HepG2 (cell line): ENCODE measurements at regions not wholly inside any gene's neighbourhood (a gene's known extent, or its start where the extent isn't known, plus 50 kb on each side); places are given as distances from the start of the nearest gene placed in this dataset.

Experiments
- ATAC-seq: fragments of 200-7000 bp; cut with Tn5 transposase; 3 replicates; pipeline ENCODE4 v1.9.1; 2020; ENCODE audit warnings: mild to moderate bottlenecking, moderate library complexity
- BruUV-seq: library from RNA; stranded (reverse); fragments of 400-500 nt; replicated peaks from 2 replicates; lab custom pipeline; 2021; lab: Mats Ljungman, UMichigan
- CTCF ChIA-PET: fragments of 300-600 bp; formaldehyde crosslinking; extraction: SDS; loops from one replicate; lab custom pipeline; 2021; ENCODE audit warnings: low total read pairs, inconsistent platforms, low intra/inter-chr PET ratio; lab: Yijun Ruan, JAX
- POLR2A ChIA-PET: fragments of 350-600 bp; sonication (Branson Sonifier 250); formaldehyde crosslinking; loops from one replicate; lab custom pipeline; 2020; ENCODE audit warnings: antibody characterized with exemption, inconsistent platforms; lab: Yijun Ruan, JAX
- DNase-seq: peaks from one replicate; pipeline ENCODE4 v3.0.0-alpha.2; 2015; ENCODE audit warnings: low spot score
- FAIRE-seq: peaks from 3 replicates; lab custom pipeline; 2011; peaks lifted over from hg19 to GRCh38; lab: Jason Lieb, UNC
- H2AFZ ChIP-seq: one replicate; pipeline ENCODE4 v1.6.1; 2011; ENCODE audit warnings: low read length, inconsistent platforms
- H3K27ac ChIP-seq: fragments of 300-600 bp; 3 replicates; pipeline ENCODE4 v1.8.0; 2011; ENCODE audit warnings: mixed run types, mild to moderate bottlenecking, mixed read lengths, low read length, inconsistent platforms; ENCODE audit not compliant: insufficient read depth; ENCODE audit errors: extremely low read length
- H3K27me3 ChIP-seq, 2 experiments: fragments of 200-600 bp in 1 of 2; 2 replicates in 1 of 2; 3 replicates in 1 of 2; pipeline versions ENCODE4 v1.6.0 to v1.8.0; 2011; ENCODE audit warnings: low read length in 2 of 2, mild to moderate bottlenecking in 2 of 2, moderate library complexity in 2 of 2, inconsistent platforms in 1 of 2; ENCODE audit not compliant: insufficient read depth in 2 of 2, control insufficient read depth in 1 of 2
- H3K36me3 ChIP-seq, 2 experiments: fragments of 200-600 bp in 1 of 2; replicated peaks in 1 of 2; 2 replicates in 1 of 2; 3 replicates in 1 of 2; pipeline versions ENCODE4 v1.5.1 to v1.8.0; 2011; ENCODE audit warnings: low read length in 2 of 2, inconsistent platforms in 1 of 2; ENCODE audit not compliant: insufficient read depth in 2 of 2, control insufficient read depth in 1 of 2
- H3K4me1 ChIP-seq: 2 replicates; pipeline ENCODE4 v1.5.1; 2012; ENCODE audit warnings: low read length, inconsistent platforms; ENCODE audit not compliant: insufficient read depth
- H3K4me2 ChIP-seq: 2 replicates; pipeline ENCODE4 v1.6.0; 2011; ENCODE audit warnings: low read depth, low read length, inconsistent platforms
- H3K4me3 ChIP-seq, 3 experiments: fragments of 200-600 bp in 1 of 3; sonication (generic), shearing (Covaris generic) in 1 of 3; replicated peaks in 1 of 3; 2 replicates each; pipeline ENCODE4 v1.5.1; 2011 to 2016; ENCODE audit warnings: low read length in 3 of 3, inconsistent platforms in 2 of 3, low read depth in 2 of 3, mild to moderate bottlenecking in 2 of 3, control low read depth in 1 of 3, mixed read lengths in 1 of 3; ENCODE audit not compliant: insufficient read depth in 1 of 3
- H3K79me2 ChIP-seq: one replicate; pipeline ENCODE4 v1.6.1; 2011; ENCODE audit warnings: low read length, inconsistent platforms; ENCODE audit not compliant: insufficient read depth
- H3K9ac ChIP-seq: 2 replicates; pipeline ENCODE4 v1.6.0; 2011; ENCODE audit warnings: mild to moderate bottlenecking, low read depth, low read length, inconsistent platforms; ENCODE audit not compliant: insufficient read depth
- H3K9me3 ChIP-seq: 2 replicates; pipeline ENCODE4 v1.5.1; 2012; ENCODE audit warnings: mild to moderate bottlenecking, low read length
- H4K20me1 ChIP-seq: 2 replicates; pipeline ENCODE4 v1.6.0; 2011; ENCODE audit warnings: inconsistent platforms, mild to moderate bottlenecking, low read length, moderate library complexity; ENCODE audit not compliant: insufficient read depth
- FOXK1 ChIP-seq: sonication (generic); formaldehyde crosslinking; IDR thresholded peaks from 2 replicates; pipeline ENCODE4 v1.4.0; 2020; ENCODE audit warnings: low read depth, missing genetic modification reagents, borderline replicate concordance
- GRHL1 ChIP-seq: sonication (generic); formaldehyde crosslinking; conservative IDR thresholded peaks from 2 replicates; pipeline ENCODE4 v1.8.0; 2022; ENCODE audit warnings: missing genetic modification reagents
- HES4 ChIP-seq: sonication (generic); formaldehyde crosslinking; IDR thresholded peaks from 2 replicates; pipeline ENCODE4 v1.9.0; 2021; ENCODE audit warnings: mild to moderate bottlenecking, missing genetic modification reagents, borderline replicate concordance
- IKZF5 ChIP-seq: IDR thresholded peaks from 2 replicates; pipeline ENCODE4 v1.6.1; 2018; ENCODE audit warnings: missing genetic modification reagents, mild to moderate bottlenecking, missing compliant biosample characterization
- MYNN ChIP-seq: sonication (generic); formaldehyde crosslinking; IDR thresholded peaks from 2 replicates; pipeline ENCODE4 v1.4.0; 2020; ENCODE audit warnings: mild to moderate bottlenecking, low read depth, missing genetic modification reagents
- NFKBIZ ChIP-seq: IDR thresholded peaks from 2 replicates; pipeline ENCODE4 v1.6.1; 2018; ENCODE audit warnings: missing genetic modification reagents, missing compliant biosample characterization
- SMARCE1 ChIP-seq: fragments of 450-650 bp; IDR thresholded peaks from 2 replicates; pipeline ENCODE4 v1.6.1; 2017; ENCODE audit warnings: borderline replicate concordance
- ZMAT5 ChIP-seq: sonication (generic); formaldehyde crosslinking; IDR thresholded peaks from 2 replicates; pipeline ENCODE4 v1.5.0; 2020; ENCODE audit warnings: mild to moderate bottlenecking, low read depth, missing genetic modification reagents, borderline replicate concordance
- ZNF558 ChIP-seq: sonication (generic); formaldehyde crosslinking; IDR thresholded peaks from 2 replicates; pipeline ENCODE4 v1.9.0; 2022; ENCODE audit warnings: mild to moderate bottlenecking, missing genetic modification reagents, borderline replicate concordance
- ZNF577 ChIP-seq: sonication (generic); formaldehyde crosslinking; IDR thresholded peaks from 2 replicates; pipeline ENCODE4 v1.4.0; 2020; ENCODE audit warnings: mild to moderate bottlenecking, low read depth, missing genetic modification reagents, borderline replicate concordance
- WGBS: methylation state at CpG from one replicate; pipeline ENCODE4 v1.1.6; 2017; ENCODE audit warnings: low lambda C conversion rate; 5-methylcytosine and 5-hydroxymethylcytosine counted together
- in situ Hi-C: cut with HindIII; loops from 2 replicates; pipeline ENCODE4 v1.10.0; 2017; ENCODE audit warnings: low pct_unique_long_range_greater_than_20kb; ENCODE audit not compliant: extremely low pct_ligation_motif_present
- intact Hi-C: fragments of 100-400 bp; cut with micrococcal nuclease; formaldehyde crosslinking; loops from one replicate; pipeline ENCODE4 v1.10.0; 2022; ENCODE audit not compliant: unreplicated experiment

GRCh38 chr10:83954193-83954799 is 185.0 kb upstream of the GHITM start (continued):
- TF ChIP-seq ZMAT5 (CRISPR knock-in tag) (no peak), SMARCE1 (no peak), MYNN (no peak), HES4 (CRISPR knock-in tag) (no peak)

- in situ Hi-C loops (no loop called here), intact Hi-C loops (no loop called here)
- TF ChIP-seq ZNF577 (CRISPR knock-in tag) (no peak), IKZF5 (CRISPR knock-in tag) (no peak), NFKBIZ (CRISPR knock-in tag) (no peak), GRHL1 (CRISPR knock-in tag) (no peak), ZNF558 (CRISPR knock-in tag) (no peak), FOXK1 (CRISPR knock-in tag) (no peak)
- FAIRE-seq (no peak), DNase-seq (no peak), ATAC-seq (no peak)
- Histone ChIP-seq H2AFZ (no peak overlapping the region), H3K27ac (no peak overlapping the region), H3K9ac (no peak overlapping the region), H4K20me1 (no peaks in the 10 kb centered on the region), H3K4me2 (no peak overlapping the region), H3K4me1 (no peaks in the 10 kb centered on the region), H3K79me2 (no peaks in the 10 kb centered on the region), H3K27me3 (no peaks in the 10 kb centered on the region; a peak in 1 of 5 replicates), H3K36me3 (no peaks in the 10 kb centered on the region), H3K4me3 (no peak overlapping the region), H3K9me3 (no peaks in the 10 kb centered on the region)
- 3% methylated on average over 2 of the region's 2 CpGs for WGBS
- BruUV-seq, result no TSS peak
- ChIA-PET CTCF (no interaction called here), POLR2A (no interaction called here)
Measured at GRCh38 chr10:83955406-83955805, 183.9 kb upstream of the GHITM start.
